Stimulated activated naive CD8-positive, alpha-beta T cell treated with anti-CD3 and anti-CD28 coated beads, Interleukin-15, amount 100 ng/mL, for 72 hours (primary cell): ENCODE measurements at regions not wholly inside any gene's neighbourhood (a gene's known extent, or its start where the extent isn't known, plus 50 kb on each side); places are given as distances from the start of the nearest gene placed in this dataset.

Experiments
- ATAC-seq: fragments of 150-1000 bp; cut with Tn5 transposase; 2 replicates; pipeline ENCODE4 v1.10.0; 2021; ENCODE audit warnings: mild to moderate bottlenecking, moderate library complexity
- DNase-seq, 2 donors: peaks; one replicate each; pipeline ENCODE4 v3.0.0; 2021 to 2022
- H3K27ac Mint-ChIP-seq, 2 donors: one replicate each; pipeline ENCODE4 v1.8.0; 2022; ENCODE audit warnings: mild to moderate bottlenecking in 2 of 2, mixed read lengths in 2 of 2, moderate library complexity in 2 of 2
- H3K27me3 Mint-ChIP-seq: one replicate; pipeline ENCODE4 v1.8.0; 2022; ENCODE audit warnings: mixed read lengths
- H3K4me1 Mint-ChIP-seq: one replicate; pipeline ENCODE4 v1.8.0; 2022; ENCODE audit warnings: mild to moderate bottlenecking, mixed read lengths
- H3K4me3 Mint-ChIP-seq, 2 donors: one replicate each; pipeline ENCODE4 v1.8.0; 2022; ENCODE audit warnings: mild to moderate bottlenecking in 2 of 2, mixed read lengths in 2 of 2, moderate library complexity in 1 of 2
- H3K9me3 Mint-ChIP-seq, 2 donors: one replicate each; pipeline ENCODE4 v1.8.0; 2022; ENCODE audit warnings: mixed read lengths in 2 of 2

GRCh38 chr19:31118287-31118955 is 230.8 kb downstream of the TSHZ3 start:
- Mint-ChIP-seq H3K9me3 (no peaks in the 10 kb centered on the region), H3K27ac (no peak overlapping the region), H3K27me3 (peaks cover 1% of the 10 kb centered on the region), H3K4me3 (no peak overlapping the region), H3K4me1 (no peaks in the 10 kb centered on the region)
- DNase-seq: no peak
- ATAC-seq: no peak

GRCh38 chr19:31114585-31114984 is 234.7 kb downstream of the TSHZ3 start:
- H3K9me3 Mint-ChIP-seq: no peaks in the 10 kb centered on the region
- peaks cover 8% of the 10 kb centered on the region for H3K4me1 Mint-ChIP-seq
- H3K27me3 Mint-ChIP-seq: peaks cover 32% of the 10 kb centered on the region
- DNase-seq (no peak), ATAC-seq (no peak)
- no peak overlapping the region for H3K4me3 Mint-ChIP-seq
- H3K27ac Mint-ChIP-seq: no peak overlapping the region

DNA sequence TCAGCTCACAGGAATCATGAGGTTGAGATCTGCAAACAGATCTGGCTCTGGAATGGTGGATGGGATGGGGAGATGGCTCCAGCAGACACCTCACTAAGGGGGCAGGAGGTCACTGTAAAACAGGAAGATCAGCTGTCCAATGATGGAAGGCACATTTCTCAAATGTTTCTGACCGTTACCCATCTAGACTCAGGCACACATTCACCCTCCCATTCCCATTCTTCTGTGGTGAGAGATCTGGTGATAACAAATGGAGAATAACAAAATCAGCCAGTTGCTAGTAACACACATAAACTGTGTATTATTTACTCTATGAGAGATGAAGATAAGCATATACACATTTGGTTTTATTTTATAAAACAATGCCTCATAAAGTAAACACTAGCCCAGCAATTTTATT is 235.9 kb downstream of the TSHZ3 start:
- peaks cover 44% of the 10 kb centered on the region for H3K27me3 Mint-ChIP-seq

GRCh38 chr19:31112158-31112557 is 237.1 kb downstream of the TSHZ3 start:
- peaks cover 15% of the 10 kb centered on the region for H3K4me1 Mint-ChIP-seq

More for the DNA sequence above, 235.9 kb downstream of the TSHZ3 start:
- no peak for DNase-seq
- Mint-ChIP-seq H3K9me3 (no peaks in the 10 kb centered on the region), H3K4me3 (no peak overlapping the region), H3K27ac (no peak overlapping the region), H3K4me1 (peaks cover 15% of the 10 kb centered on the region)
- ATAC-seq: no peak

GRCh38 chr19:31111741-31112140 is 237.5 kb downstream of the TSHZ3 start:
- ATAC-seq (no peak), DNase-seq (no peak)
- no peaks in the 10 kb centered on the region for H3K9me3 Mint-ChIP-seq
- no peak overlapping the region for H3K4me3 Mint-ChIP-seq
- peaks cover 58% of the 10 kb centered on the region for H3K27me3 Mint-ChIP-seq
- H3K4me1 Mint-ChIP-seq: peaks cover 15% of the 10 kb centered on the region
- no peak overlapping the region for H3K27ac Mint-ChIP-seq

More at GRCh38 chr19:31112158-31112557, 237.1 kb downstream of the TSHZ3 start:
- H3K27ac Mint-ChIP-seq: no peak overlapping the region
- DNase-seq (no peak), ATAC-seq (no peak)
- peaks cover 56% of the 10 kb centered on the region for H3K27me3 Mint-ChIP-seq
- H3K9me3 Mint-ChIP-seq: no peaks in the 10 kb centered on the region
- H3K4me3 Mint-ChIP-seq: no peak overlapping the region

DNA sequence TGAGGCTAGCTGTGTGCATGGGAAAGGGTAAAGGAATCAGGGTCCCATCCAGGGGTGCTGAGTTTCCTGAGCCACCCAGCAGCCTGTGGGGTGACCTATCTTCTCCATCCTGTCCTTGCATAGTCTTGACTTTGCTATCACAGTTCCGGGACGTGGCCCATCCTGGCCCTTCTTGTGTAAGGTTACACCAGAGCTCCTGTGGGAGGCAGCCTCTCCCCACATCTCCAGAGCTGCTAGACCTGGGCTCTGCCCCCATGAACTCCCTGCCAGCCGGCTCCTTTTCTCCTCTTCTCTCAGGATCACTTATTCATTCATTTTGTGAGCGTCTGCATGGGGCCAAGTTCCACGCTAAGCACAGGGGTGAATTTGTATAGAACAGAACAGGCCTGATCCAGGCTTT is 238.9 kb downstream of the TSHZ3 start:
- DNase-seq: no peak
- H3K27ac Mint-ChIP-seq: peak overlapping the region in 1 of 2 donors; percentile 1
- ATAC-seq: peak; percentile 59
- no peaks in the 10 kb centered on the region for H3K9me3 Mint-ChIP-seq
- no peak overlapping the region for H3K4me3 Mint-ChIP-seq
- H3K27me3 Mint-ChIP-seq: peaks cover 61% of the 10 kb centered on the region
- peaks cover 15% of the 10 kb centered on the region for H3K4me1 Mint-ChIP-seq

DNA sequence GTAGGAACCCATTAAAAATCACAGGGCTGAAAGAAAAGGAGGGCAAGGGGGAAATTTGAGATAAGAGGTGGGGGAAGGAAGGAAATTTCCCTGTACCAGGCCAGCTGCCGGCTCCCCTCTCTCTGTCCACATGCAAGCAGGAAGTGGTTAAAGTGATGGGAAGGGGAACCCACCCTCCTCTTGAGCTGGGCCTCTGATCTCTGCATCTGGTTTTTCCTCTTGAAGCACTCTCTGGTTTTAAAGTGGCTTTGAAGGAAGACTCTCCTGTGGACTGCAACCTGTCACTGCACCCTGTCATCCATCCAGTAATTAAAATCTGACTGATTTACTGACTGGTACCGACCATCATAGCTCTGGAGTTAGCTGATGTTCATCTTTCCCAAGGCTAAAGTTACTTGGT is 239.6 kb downstream of the TSHZ3 start:
- H3K9me3 Mint-ChIP-seq: no peaks in the 10 kb centered on the region
- DNase-seq (no peak), ATAC-seq (peak; percentile 74)
- H3K4me3 Mint-ChIP-seq: peak overlapping the region in 1 of 2 donors; percentile 34
- peaks cover 15% of the 10 kb centered on the region for H3K4me1 Mint-ChIP-seq
- H3K27me3 Mint-ChIP-seq: peaks cover 68% of the 10 kb centered on the region
- H3K27ac Mint-ChIP-seq: peak overlapping the region in 1 of 2 donors; percentile 90

- Mint-ChIP-seq H3K4me3 (no peak overlapping the region), H3K9me3 (no peaks in the 10 kb centered on the region), H3K4me1 (peaks cover 15% of the 10 kb centered on the region), H3K27ac (no peak overlapping the region), H3K27me3 (peaks cover 59% of the 10 kb centered on the region)
- no peak for DNase-seq
- ATAC-seq: no peak
Observed at GRCh38 chr19:31107096-31107495, 242.1 kb downstream of the TSHZ3 start.

DNA sequence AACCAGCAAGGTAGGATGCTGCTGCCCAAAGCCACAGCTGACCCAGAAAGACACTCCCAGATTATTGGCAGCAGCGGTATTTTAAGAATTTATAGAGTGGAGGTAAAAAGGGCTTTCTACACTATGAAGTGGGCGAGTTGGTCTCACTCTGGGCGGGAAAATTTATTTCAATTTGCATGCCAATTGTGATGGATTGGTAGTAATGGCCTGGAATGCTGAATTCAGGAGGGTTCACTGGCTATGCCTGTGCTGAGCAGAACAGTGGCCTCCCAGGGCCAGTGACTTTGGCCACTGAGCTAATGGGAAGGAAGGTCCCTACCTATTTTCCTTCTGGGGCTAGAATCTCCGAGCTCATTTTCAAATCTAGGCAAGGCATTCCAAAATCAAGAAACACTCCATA is 243.5 kb downstream of the TSHZ3 start:
- no peaks in the 10 kb centered on the region for H3K9me3 Mint-ChIP-seq
- peaks cover 49% of the 10 kb centered on the region for H3K27me3 Mint-ChIP-seq
- peaks cover 15% of the 10 kb centered on the region for H3K4me1 Mint-ChIP-seq
- DNase-seq (no peak), ATAC-seq (no peak)
- no peak overlapping the region for H3K4me3 Mint-ChIP-seq
- no peak overlapping the region for H3K27ac Mint-ChIP-seq

DNA sequence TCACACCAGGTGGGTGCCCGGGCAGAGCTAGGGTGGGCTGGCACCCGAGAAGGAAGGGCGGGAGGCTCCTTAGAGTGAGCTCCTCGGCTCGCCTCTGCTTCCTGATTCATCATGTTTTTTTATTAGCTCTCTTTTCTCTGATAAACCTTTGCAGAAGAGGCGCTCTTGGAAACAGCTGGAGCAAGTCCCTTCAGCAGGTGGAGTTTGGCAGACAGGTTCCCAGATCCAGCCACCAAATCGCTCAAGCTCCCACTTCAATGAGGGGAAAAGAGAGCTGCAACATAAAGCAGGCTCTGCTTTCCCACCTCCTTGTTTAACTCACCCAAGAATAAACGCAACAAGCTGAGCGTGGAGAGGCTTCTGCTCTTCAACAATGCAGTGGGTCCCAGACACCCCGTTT is 244.8 kb downstream of the TSHZ3 start:
- DNase-seq (no peak), ATAC-seq (no peak)
- peaks cover 6% of the 10 kb centered on the region for H3K4me1 Mint-ChIP-seq
- peaks cover 40% of the 10 kb centered on the region for H3K27me3 Mint-ChIP-seq
- H3K9me3 Mint-ChIP-seq: no peaks in the 10 kb centered on the region
- H3K27ac Mint-ChIP-seq: no peak overlapping the region
- no peak overlapping the region for H3K4me3 Mint-ChIP-seq

- ATAC-seq (no peak), DNase-seq (no peak)
- no peak overlapping the region for H3K27ac Mint-ChIP-seq
- H3K27me3 Mint-ChIP-seq: peaks cover 28% of the 10 kb centered on the region
- H3K4me3 Mint-ChIP-seq: no peak overlapping the region
- no peaks in the 10 kb centered on the region for H3K4me1 Mint-ChIP-seq
- H3K9me3 Mint-ChIP-seq: no peaks in the 10 kb centered on the region
Observed at GRCh38 chr19:31103228-31103627, 246.0 kb downstream of the TSHZ3 start.

GRCh38 chr19:31102674-31103073 is 246.6 kb downstream of the TSHZ3 start:
- H3K4me3 Mint-ChIP-seq: no peak overlapping the region
- H3K9me3 Mint-ChIP-seq: no peaks in the 10 kb centered on the region
- no peak overlapping the region for H3K27ac Mint-ChIP-seq
- DNase-seq: no peak
- H3K4me1 Mint-ChIP-seq: no peaks in the 10 kb centered on the region
- ATAC-seq: no peak
- H3K27me3 Mint-ChIP-seq: peaks cover 23% of the 10 kb centered on the region

DNA sequence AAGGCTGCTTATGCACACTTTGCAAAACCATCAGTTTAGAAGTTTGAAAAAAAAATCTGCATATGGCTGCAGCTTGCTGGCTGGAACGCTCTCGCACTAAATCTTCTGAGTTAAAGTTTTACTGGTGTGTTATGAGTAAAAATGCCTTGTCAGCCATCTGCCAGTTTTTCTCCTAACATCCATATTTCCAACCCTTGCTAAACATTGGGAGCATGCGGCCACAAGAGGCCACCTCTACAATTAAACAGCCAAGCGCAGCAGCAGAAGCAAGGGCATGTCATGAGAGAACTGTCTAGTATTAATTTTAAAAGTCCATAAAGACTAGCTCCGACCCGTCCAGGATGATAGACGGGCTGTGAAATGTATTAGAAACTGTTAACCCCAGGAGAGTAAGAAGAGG is 248.3 kb downstream of the TSHZ3 start:
- H3K27me3 Mint-ChIP-seq: peaks cover 15% of the 10 kb centered on the region
- H3K27ac Mint-ChIP-seq: no peak overlapping the region
- H3K9me3 Mint-ChIP-seq: no peaks in the 10 kb centered on the region
- no peak for ATAC-seq
- DNase-seq: no peak
- H3K4me1 Mint-ChIP-seq: no peaks in the 10 kb centered on the region
- no peak overlapping the region for H3K4me3 Mint-ChIP-seq

GRCh38 chr19:31100206-31100590 is 249.0 kb downstream of the TSHZ3 start:
- H3K27me3 Mint-ChIP-seq: peaks cover 10% of the 10 kb centered on the region
- no peak for ATAC-seq
- H3K9me3 Mint-ChIP-seq: no peaks in the 10 kb centered on the region
- H3K27ac Mint-ChIP-seq: no peak overlapping the region
- no peak for DNase-seq
- no peak overlapping the region for H3K4me3 Mint-ChIP-seq
- no peaks in the 10 kb centered on the region for H3K4me1 Mint-ChIP-seq

GRCh38 chr19:31099515-31100205 is 249.6 kb downstream of the TSHZ3 start:
- DNase-seq (no peak), ATAC-seq (no peak)

GRCh38 chr19:31098836-31099235 is 250.4 kb downstream of the TSHZ3 start:
- H3K27ac Mint-ChIP-seq: no peak overlapping the region
- H3K9me3 Mint-ChIP-seq: no peaks in the 10 kb centered on the region
- no peaks in the 10 kb centered on the region for H3K4me1 Mint-ChIP-seq
- no peaks in the 10 kb centered on the region for H3K27me3 Mint-ChIP-seq
- no peak for DNase-seq
- H3K4me3 Mint-ChIP-seq: no peak overlapping the region
- no peak for ATAC-seq

More at GRCh38 chr19:31099515-31100205, 249.6 kb downstream of the TSHZ3 start:
- H3K27me3 Mint-ChIP-seq: peaks cover 5% of the 10 kb centered on the region
- no peaks in the 10 kb centered on the region for H3K9me3 Mint-ChIP-seq
- no peak overlapping the region for H3K27ac Mint-ChIP-seq
- no peaks in the 10 kb centered on the region for H3K4me1 Mint-ChIP-seq
- no peak overlapping the region for H3K4me3 Mint-ChIP-seq
